ENCODE measurements at regions not wholly inside any gene's neighbourhood (a gene's known extent, or its start where the extent isn't known, plus 50 kb on each side); places are given as distances from the start of the nearest gene placed in this dataset.

DNA sequence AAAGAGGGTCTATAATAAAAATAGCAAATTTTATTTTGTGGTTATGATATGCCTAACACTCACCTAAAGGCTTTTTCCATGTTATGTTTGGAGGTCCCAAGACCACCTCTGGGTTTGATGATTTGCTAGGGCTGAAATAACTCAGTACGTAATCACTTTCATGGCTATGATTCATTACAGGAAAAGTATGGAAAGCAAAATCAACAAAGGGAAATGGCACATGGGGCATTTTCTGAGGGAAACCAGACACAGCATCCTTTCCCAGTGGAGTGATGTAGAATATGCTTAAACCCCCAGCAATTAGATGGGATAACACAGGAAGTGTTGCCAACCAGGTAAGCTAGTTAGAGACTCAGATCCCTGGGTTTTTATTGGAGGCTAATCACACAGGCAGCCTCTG is 701.6 kb upstream of the CBLB start:
- Histone ChIP-seq H3K27me3 (no peaks in the 10 kb centered on the region), H3K4me1 (peaks cover 0 to 3% (median 0%) of the 10 kb centered on the region in 4 donors), H3K9me3 (no peaks in the 10 kb centered on the region), H3K27ac (no peak overlapping the region), H3K4me3 (no peak overlapping the region), H3K36me3 (no peaks in the 10 kb centered on the region)
- ATAC-seq (ENCODE audit: low FRiP score in 2 of 2): no peak
- WGBS, 2 donors: 58 to 93% methylated on average over 1 of the region's 1 CpG
- TF ChIP-seq POLR2A (IDR thresholded peaks at IDR 0.05) (no peak), EP300 (IDR thresholded peaks at IDR 0.05) (no peak), POLR2AphosphoS5 (IDR thresholded peaks at IDR 0.05) (no peak)
- TF ChIP-seq, protein P1, sequence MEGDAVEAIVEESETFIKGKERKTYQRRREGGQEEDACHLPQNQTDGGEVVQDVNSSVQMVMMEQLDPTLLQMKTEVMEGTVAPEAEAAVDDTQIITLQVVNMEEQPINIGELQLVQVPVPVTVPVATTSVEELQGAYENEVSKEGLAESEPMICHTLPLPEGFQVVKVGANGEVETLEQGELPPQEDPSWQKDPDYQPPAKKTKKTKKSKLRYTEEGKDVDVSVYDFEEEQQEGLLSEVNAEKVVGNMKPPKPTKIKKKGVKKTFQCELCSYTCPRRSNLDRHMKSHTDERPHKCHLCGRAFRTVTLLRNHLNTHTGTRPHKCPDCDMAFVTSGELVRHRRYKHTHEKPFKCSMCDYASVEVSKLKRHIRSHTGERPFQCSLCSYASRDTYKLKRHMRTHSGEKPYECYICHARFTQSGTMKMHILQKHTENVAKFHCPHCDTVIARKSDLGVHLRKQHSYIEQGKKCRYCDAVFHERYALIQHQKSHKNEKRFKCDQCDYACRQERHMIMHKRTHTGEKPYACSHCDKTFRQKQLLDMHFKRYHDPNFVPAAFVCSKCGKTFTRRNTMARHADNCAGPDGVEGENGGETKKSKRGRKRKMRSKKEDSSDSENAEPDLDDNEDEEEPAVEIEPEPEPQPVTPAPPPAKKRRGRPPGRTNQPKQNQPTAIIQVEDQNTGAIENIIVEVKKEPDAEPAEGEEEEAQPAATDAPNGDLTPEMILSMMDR (IDR thresholded peaks at IDR 0.05): no peak
- DNase-seq: no peak

DNA sequence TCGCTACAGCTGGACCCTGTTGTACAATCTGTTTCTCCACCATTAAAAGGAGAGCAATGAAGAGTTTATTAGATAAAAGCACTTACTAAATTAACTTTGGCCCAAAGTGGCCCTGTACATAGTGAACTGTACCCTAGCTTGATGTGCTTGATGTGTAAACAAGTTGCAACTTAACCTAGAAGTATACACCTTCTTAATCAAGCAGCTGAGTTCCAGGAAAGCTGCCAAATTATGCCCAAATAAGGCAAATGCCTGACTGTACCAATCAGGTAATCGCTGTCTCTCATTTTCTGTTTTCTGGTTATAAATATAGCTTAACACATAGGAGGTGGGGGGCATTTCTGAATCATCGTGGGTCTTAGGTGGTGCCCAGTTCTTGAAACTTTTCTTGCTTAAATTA is 704.8 kb upstream of the CBLB start:
- no peak for ATAC-seq (ENCODE audit: low FRiP score in 2 of 2)
- no peaks in the 10 kb centered on the region for H3K4me1 ChIP-seq
- 90 to 92% methylated on average over 3 of the region's 3 CpGs for WGBS, 2 donors
- no peak for TF ChIP-seq POLR2AphosphoS5 (IDR thresholded peaks at IDR 0.05)
- no peak for TF ChIP-seq EP300 (IDR thresholded peaks at IDR 0.05)
- TF ChIP-seq POLR2A (IDR thresholded peaks at IDR 0.05): no peak
- TF ChIP-seq, protein P1 (IDR thresholded peaks at IDR 0.05): no peak
- H3K36me3 ChIP-seq: no peaks in the 10 kb centered on the region
- H3K27ac ChIP-seq: no peak overlapping the region
- no peaks in the 10 kb centered on the region for H3K9me3 ChIP-seq
- no peaks in the 10 kb centered on the region for H3K27me3 ChIP-seq
- H3K4me3 ChIP-seq: no peak overlapping the region
- DNase-seq: no peak

DNA sequence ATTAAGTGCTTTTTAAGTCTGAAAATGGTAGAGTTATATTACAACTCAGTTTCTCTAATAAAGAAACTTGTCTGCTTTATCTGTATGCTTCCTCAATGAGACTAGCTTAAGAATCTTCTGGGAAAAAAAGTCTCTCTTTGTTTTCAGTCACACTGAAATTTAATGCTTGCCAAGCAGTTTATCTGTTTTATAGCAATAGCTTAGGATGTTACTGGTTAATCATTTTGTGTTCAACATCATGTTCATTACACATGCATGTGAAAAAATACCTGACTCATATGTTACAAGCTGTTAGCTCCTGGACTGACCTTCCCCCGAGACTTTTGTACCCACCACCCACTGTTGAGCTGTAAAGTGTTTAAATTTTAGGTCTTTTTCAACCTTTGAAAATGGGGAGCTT is 706.2 kb upstream of the CBLB start:
- TF ChIP-seq EP300 (IDR thresholded peaks at IDR 0.05): no peak
- TF ChIP-seq POLR2AphosphoS5 (IDR thresholded peaks at IDR 0.05): no peak
- no peak for TF ChIP-seq POLR2A (IDR thresholded peaks at IDR 0.05)
- TF ChIP-seq, protein P1 (IDR thresholded peaks at IDR 0.05): no peak
- Histone ChIP-seq H3K9me3 (no peaks in the 10 kb centered on the region), H3K27me3 (no peaks in the 10 kb centered on the region), H3K4me1 (no peaks in the 10 kb centered on the region), H3K36me3 (no peaks in the 10 kb centered on the region), H3K4me3 (no peak overlapping the region), H3K27ac (no peak overlapping the region)
- ATAC-seq (ENCODE audit: low FRiP score in 2 of 2) (no peak), DNase-seq (no peak)
- WGBS, 2 donors: 91 to 93% methylated on average over 1 of the region's 1 CpG

DNA sequence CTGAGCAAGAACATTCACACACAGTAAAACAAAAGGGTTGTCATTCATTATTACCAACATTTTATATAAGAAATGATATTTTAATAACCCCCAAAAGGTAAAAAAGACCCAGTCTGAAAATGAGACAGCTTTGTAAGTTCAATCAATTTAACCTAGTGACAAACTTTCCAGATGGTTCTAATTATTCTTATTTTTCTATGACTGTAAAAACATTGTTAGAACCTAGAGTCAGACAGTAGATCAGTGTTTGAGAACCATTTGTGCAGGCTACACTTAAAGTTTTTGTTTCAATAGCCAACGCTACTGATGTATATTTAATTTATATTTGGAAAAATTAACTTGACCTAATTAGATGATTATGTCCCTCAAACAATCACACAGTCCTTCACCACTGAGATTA is 708.4 kb upstream of the CBLB start:
- no peak overlapping the region for H3K27ac ChIP-seq
- H3K4me3 ChIP-seq: no peak overlapping the region
- no peaks in the 10 kb centered on the region for H3K4me1 ChIP-seq
- TF ChIP-seq POLR2A (IDR thresholded peaks at IDR 0.05) (no peak), POLR2AphosphoS5 (IDR thresholded peaks at IDR 0.05) (no peak), EP300 (IDR thresholded peaks at IDR 0.05) (no peak)
- TF ChIP-seq, protein P1 (IDR thresholded peaks at IDR 0.05): no peak
- WGBS, 2 donors: 92 to 95% methylated on average over 1 of the region's 1 CpG
- H3K9me3 ChIP-seq: no peaks in the 10 kb centered on the region
- ATAC-seq (ENCODE audit: low FRiP score in 2 of 2) (no peak), DNase-seq (no peak)
- H3K36me3 ChIP-seq: no peaks in the 10 kb centered on the region
- no peaks in the 10 kb centered on the region for H3K27me3 ChIP-seq

DNA sequence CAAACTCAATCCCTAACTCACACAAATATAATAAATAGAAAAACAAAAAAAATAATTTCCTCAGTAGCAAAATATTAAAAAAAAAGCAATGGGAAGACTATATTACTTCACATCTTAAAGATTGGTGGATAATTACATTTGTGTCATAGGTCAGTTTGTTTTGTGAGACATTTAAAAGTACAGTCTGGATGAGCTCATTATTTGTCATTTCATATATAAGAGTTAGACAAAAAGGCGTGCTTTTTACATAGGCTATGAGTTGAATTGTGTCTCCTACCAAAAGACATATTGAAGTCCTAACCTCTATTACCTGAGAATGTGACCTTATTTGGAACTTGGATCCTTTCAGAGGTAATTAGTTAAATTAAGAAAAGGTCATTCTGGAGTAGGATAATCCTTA is 710.1 kb upstream of the CBLB start:
- DNase-seq: no peak
- ATAC-seq (ENCODE audit: low FRiP score in 2 of 2): no peak
- no peak for TF ChIP-seq POLR2A (IDR thresholded peaks at IDR 0.05)
- Histone ChIP-seq H3K27ac (no peak overlapping the region), H3K27me3 (no peaks in the 10 kb centered on the region), H3K4me3 (no peak overlapping the region), H3K36me3 (no peaks in the 10 kb centered on the region), H3K9me3 (no peaks in the 10 kb centered on the region), H3K4me1 (no peaks in the 10 kb centered on the region)
- WGBS, 2 donors: 43 to 97% methylated on average over 1 of the region's 1 CpG

Data from upper lobe of left lung (tissue), 6 donors.